HL-60/S4 treated with retinoic acid at 250 ng/mL for 4 days and 3 days (cell line): ENCODE measurements at regions not wholly inside any gene's neighbourhood (a gene's known extent, or its start where the extent isn't known, plus 50 kb on each side); places are given as distances from the start of the nearest gene placed in this dataset.

Experiments used
- in situ Hi-C: fragments of 300-500 bp; cut with MboI; formaldehyde crosslinking; loops from 2 replicates; pipeline ENCODE4 v1.7.0; 2022; ENCODE audit warnings: low sequenced_read_pairs

DNA sequence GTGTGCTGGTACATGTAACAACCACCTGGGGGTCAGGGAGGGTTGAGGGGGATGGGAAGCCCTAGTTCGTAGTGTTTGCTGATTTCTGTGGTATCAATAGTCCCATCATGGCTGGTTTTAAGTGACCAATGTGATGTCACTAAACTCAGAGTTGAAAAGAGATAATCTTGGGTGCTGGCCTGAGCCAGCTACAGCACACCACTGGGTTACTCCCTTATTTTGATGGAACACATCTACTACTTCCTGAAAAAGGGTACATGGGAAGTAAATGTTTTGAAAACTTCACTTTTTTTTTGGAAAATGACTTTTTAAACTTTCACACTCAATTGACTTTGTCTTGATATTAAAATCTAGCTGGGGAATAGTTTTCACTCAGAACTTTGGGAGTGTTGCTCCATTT is 87.0 kb upstream of the CXCR4 start:
- in situ Hi-C loops, result no loop called here

GRCh38 chr2:136195226-136195625 is 77.3 kb upstream of the CXCR4 start:
- in situ Hi-C loops, result no loop called here

GRCh38 chr2:136191041-136191440 is 73.1 kb upstream of the CXCR4 start:
- in situ Hi-C loops, result no loop called here

- in situ Hi-C loops, result no loop called here
Measured at GRCh38 chr2:136189221-136189782, 71.4 kb upstream of the CXCR4 start.

- in situ Hi-C loops, result no loop called here
Measured at GRCh38 chr2:136188086-136188485, 70.1 kb upstream of the CXCR4 start.

GRCh38 chr2:136185981-136186776 is 68.2 kb upstream of the CXCR4 start:
- in situ Hi-C loops, result no loop called here

- in situ Hi-C loops, result no loop called here
Measured at GRCh38 chr2:136183097-136183496, 65.1 kb upstream of the CXCR4 start.

- in situ Hi-C loops, result no loop called here
Measured at GRCh38 chr2:136182315-136182714, 64.4 kb upstream of the CXCR4 start.

GRCh38 chr2:136179602-136179975 is 61.6 kb upstream of the CXCR4 start:
- in situ Hi-C loops, result no loop called here

DNA sequence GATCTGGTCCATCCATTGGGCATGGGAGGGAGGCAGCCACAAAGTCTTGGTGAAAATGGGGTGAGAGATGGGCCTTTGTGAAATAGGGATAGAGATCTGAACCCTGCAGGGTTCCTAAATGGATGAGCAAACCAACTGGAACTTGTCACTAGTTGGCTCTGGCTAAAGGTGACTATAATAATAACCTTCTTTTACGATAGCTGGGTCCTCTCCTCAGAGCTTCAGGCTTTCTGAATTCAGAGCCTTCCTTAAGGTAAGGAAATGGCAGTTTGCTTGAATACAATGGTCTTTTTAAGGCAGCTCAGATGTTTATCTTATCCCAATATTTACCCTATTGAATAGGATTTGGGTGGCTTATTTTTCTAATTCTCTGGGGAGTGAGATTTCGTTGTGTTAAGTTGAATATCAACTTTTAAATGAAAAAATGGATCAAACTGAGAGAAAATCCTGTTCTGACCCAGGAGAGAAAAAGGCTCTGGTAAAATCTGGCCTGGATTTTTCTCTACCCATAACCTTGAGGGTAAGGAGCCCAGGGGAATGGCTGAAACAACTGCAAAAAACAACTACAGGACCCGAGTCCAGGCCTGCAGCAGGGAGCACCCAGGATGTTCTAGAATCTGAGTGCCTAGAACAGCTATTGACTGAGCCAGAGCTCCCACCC is 61.1 kb upstream of the CXCR4 start:
- in situ Hi-C loops, result no loop called here

- in situ Hi-C loops, result no loop called here
Measured at GRCh38 chr2:136175868-136176267, 57.9 kb upstream of the CXCR4 start.

GRCh38 chr2:136175466-136175865 is 57.5 kb upstream of the CXCR4 start:
- in situ Hi-C loops, result no loop called here

DNA sequence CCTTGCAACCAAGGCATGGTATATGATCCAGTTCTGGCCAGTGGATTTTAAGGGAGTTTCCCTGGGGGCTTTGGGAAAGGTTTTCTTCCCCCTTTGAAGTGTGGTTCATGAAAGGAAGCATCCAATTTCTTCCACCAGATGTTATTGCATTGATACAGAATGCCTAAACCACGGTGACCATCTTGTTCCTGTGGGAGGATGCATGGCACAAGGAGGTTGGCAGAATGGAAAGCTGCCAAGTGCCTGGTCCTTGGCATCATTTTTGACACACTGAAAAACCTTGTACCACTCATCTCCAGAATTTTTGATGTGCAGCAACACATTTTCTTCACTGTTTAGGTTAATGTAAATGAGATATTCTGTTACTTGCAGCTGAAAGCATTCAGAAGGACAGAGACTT is 55.2 kb upstream of the CXCR4 start:
- in situ Hi-C loops, result no loop called here

DNA sequence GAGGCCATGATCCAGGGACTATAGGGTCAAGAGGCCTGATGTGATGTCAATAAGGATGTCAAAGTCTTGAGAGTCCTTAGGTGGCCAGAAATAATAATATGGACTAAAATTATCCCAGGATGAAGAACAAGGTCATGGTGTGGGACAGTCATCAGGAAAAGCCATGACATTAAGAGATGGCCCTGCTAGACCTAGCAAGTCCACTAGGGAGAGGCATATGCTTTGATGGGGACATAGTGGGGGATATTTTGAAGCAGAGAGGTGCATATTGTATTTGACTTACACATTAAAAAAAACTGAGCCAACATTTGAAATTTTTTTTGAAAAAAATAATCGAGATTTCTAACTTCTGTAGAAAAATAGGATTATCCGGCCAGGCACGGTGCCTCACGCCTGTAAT is 53.3 kb upstream of the CXCR4 start:
- in situ Hi-C loops, result no loop called here

DNA sequence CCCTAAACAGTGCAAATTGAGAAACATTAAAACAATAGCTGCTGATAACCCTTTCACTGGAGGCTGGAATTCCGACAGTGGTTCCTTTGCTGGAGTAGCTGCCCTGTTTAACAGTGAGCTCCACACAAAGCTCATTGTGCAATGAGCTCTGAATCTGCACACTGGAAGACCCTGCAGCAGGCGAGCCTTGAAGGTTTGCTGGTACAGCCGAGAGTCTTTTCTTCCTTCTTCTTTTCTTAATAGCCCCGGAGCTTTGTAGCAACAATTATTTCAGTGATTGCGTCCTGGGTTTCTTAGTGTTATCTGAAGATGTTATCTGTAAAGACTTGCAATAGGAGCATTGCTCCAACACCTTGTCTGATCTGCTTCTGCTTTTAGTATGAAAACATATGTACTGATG is 50.8 kb upstream of the CXCR4 start:
- in situ Hi-C loops, result no loop called here

- in situ Hi-C loops, result no loop called here
Measured at GRCh38 chr2:136167721-136168475, 49.9 kb upstream of the CXCR4 start.
